GM12872 (cell line): ENCODE measurements at regions not wholly inside any gene's neighbourhood (a gene's known extent, or its start where the extent isn't known, plus 50 kb on each side); places are given as distances from the start of the nearest gene placed in this dataset.

Experiments used
- TF ChIP-seq, protein P1 (sequence below): IDR thresholded peaks from 3 replicates; pipeline ENCODE4 v1.5.1; 2011; ENCODE audit warnings: low read depth, mild to moderate bottlenecking, low read length, moderate library complexity; ENCODE audit not compliant: insufficient read depth

DNA sequence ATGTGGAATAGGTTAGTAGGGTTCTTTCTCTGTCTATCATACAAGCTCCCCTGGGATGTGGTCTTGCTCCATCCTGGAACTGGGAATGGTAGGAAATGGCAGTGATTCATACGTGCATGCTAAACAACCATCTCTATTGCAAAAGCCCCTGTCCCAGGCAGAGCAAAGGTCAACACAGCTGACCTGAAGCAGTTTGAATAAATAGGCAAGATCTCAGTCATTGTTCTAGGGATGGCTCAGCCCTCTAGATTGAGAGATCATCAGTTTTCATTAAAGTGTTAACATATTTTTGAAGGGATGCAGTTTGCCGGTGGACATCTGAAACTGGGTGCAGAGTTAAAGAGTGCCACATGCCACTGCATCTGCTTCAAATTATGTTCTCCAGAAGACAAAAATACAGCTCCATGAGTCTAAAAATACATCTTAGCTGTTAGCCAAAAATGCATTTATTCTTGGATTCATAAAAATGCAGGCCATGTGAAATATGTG, 224.1 kb downstream of the ESM1 start:
- TF ChIP-seq, protein P1, sequence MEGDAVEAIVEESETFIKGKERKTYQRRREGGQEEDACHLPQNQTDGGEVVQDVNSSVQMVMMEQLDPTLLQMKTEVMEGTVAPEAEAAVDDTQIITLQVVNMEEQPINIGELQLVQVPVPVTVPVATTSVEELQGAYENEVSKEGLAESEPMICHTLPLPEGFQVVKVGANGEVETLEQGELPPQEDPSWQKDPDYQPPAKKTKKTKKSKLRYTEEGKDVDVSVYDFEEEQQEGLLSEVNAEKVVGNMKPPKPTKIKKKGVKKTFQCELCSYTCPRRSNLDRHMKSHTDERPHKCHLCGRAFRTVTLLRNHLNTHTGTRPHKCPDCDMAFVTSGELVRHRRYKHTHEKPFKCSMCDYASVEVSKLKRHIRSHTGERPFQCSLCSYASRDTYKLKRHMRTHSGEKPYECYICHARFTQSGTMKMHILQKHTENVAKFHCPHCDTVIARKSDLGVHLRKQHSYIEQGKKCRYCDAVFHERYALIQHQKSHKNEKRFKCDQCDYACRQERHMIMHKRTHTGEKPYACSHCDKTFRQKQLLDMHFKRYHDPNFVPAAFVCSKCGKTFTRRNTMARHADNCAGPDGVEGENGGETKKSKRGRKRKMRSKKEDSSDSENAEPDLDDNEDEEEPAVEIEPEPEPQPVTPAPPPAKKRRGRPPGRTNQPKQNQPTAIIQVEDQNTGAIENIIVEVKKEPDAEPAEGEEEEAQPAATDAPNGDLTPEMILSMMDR = no peak

DNA sequence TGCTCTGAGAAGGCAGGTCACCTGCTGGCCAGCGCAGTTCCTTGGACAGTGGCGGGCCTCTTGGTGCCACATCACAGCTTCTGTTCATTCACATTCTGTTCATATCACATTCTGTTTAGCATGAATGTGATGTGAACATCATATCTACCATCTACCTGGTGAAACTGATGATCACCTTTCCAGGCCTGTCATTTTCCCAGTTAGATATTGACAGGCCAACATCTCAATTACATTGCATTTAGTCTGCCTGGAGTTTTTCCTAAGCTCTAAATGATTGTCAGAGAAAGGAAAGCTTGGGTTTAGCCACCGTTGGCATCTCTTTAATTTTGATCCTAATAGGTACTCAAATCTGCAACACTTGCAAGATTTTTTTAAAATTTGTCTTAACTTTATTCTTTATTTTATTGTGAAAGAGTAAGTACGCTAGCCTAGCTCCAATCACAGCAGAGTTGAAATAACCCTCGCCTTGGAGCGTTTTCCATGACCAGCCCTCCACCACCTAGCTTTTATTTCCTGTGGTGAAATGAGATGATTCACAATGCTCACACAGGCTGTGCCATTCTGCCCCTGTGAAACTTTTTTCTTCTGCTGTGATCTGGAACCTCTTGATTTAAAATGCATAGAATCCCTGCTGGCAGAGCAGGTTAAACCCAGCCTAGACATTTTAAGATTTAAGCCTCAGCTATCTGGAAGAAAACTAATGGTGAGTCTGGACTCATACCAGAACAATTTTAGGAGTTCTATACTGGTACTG, 225.0 kb downstream of the ESM1 start:
- TF ChIP-seq, protein P1 = no peak

DNA sequence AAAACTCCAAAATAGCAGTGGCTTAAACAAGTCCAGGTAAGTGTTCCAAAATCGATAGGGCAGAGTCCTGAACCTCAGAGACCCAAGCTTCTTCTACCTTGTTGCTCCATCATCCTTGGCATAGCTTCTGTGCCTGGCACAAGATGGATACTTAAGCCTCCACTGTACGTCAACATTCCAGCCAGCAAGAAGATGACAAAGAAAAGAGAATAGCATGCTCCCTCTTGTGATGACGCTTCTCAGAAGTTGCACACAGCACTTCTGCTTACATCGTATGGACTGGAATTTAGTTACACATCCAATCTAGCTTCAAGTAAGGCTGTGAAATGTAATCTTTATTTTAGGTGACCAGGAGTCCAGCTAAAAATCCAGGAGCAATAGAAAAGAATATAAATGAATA, 227.4 kb downstream of the ESM1 start:
- TF ChIP-seq, protein P1 = no peak

DNA sequence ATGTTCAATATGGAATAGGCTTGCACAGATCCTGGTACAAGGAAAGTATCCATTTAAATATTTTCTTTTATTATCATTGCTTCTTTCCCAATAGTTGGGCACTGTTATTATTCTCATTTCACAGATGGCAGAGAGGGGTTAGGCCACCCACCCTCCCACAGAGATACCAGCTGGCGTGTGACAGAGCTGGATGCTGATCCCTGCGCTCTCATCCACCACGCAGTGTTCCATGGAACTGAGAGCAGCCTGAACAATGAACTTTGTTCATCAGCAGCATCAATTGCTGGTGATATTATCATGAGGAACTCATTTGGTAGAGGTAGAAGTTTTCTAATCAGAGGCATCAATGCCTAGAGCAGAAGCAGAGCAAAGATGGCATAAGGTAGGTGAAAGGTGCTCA, 227.9 kb downstream of the ESM1 start:
- TF ChIP-seq, protein P1 = no peak

DNA sequence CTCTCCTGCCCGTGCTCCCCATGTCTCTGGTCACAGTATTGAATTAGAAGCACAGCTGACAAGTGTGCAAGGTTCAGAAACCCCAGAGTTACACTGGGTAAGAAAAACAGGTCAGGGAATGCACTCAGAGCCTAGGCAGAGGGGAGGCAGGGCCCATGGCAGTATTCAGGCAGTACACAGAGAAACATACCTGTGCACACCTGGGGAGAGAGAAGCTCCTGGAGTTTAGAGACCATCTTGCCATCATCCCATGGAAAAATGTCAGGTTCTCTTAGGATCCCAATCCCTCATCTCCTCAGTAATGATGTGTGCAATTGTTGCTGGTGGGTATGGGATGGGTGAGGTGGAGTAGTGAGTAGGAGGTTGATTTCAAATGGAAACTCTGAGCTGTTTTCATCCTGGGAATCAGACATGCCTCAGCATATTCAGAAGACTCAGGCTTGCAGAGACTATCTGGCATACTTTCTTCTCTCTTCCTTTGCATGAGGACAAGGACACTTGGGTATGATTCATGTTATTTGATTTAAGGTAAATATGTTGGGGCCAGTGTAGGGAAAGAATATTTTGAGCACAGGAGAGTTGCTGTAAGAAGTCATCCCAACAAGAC, 228.5 kb downstream of the ESM1 start:
- TF ChIP-seq, protein P1 = no peak

DNA sequence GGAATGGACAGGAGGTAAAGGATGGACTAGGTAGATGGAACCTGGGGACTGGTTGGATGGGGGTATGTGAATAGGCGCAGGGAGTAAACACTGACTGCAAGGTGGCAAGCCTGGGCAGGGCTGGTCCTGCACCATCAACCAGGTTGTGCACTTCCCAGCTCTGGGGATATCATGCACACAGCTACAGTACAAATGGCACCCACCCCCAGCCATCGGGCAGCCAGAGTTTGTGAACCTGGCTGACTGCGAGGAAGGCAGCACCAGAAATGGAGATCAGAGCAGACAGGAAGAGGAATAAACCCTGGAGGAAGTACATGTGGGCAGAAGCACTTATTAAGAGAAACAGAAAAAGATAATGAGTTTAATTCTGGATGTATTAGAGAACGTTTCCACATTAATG, 229.1 kb downstream of the ESM1 start:
- TF ChIP-seq, protein P1 = no peak

DNA sequence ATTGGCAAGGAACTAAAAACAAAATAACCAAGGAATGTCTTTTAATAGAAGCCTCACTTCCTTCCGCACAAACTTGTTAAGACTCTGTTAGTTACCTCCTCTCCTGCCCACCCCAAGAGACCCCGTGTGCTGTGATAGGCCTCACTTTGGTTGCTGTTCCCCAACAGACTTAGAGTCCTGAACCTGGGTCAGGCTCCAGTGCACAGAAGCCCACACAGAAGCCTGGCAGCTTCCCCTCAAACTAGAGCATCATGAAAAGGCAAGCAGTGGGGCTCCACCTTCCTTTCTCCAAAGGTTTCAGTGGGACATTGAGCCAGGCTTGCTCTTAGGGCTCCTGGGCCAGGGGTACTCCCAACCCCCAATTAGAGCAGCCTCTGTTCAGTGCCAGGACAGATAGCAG, 230.5 kb downstream of the ESM1 start:
- TF ChIP-seq, protein P1 = no peak
